ENCODE measurements at regions not wholly inside any gene's neighbourhood (a gene's known extent, or its start where the extent isn't known, plus 50 kb on each side); places are given as distances from the start of the nearest gene placed in this dataset.

DNA sequence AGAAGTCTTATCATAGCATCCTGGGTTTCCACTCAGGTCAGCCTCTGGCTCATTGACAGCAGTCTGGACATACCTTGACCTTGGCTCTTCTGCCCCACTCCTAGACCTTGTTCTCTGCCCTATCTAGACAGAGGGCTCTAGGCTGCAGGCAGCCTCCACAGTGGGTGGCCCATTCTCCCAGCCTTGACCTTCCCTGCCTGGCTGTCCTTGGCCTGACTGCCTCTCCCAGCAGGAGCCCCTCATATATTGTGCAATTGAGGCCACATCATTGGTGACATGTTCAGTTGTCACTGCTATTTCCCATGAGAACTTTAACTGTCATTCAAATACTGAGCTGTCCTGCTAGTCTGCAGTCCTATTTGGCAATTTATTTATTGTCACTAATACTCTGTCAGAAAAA lies 503.4 kb downstream of the PLXNA4 start:
- TF ChIP-seq CTCF (IDR thresholded peaks at IDR 0.05) (no peak), POLR2AphosphoS5 (IDR thresholded peaks at IDR 0.05; ENCODE audit: insufficient read depth in 1 of 2, low read depth in 1 of 2) (no peak)

Measured in vagina (tissue), 2 donors.